NCI-H2196 (cell line): ENCODE measurements at regions not wholly inside any gene's neighbourhood (a gene's known extent, or its start where the extent isn't known, plus 50 kb on each side); places are given as distances from the start of the nearest gene placed in this dataset.

Experiments
- DNase-seq: peaks from one replicate; lab custom pipeline; 2025; ENCODE audit not compliant: unreplicated experiment; lab: John Stamatoyannopoulos, UW

DNA sequence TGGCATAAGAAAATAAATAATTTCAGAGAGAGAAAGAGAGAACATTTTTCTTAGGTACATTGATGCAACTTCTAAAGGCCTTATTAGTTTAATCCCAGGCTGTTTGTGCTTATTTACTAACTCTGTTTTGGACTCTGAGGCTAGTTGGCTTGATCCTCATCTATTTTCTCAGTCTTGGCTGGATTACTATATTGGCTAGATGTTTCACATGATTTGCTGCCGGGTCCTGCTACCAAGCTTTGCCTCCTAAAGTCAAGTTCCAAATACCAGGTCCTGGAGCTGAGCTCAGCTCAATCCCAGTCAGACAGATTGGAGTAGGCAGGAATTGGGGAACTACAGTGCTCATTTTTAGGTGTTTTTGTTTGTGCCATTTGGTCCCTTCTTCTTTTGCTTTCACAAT lies 340.8 kb downstream of the BCAT1 start:
- no peak for DNase-seq

DNA sequence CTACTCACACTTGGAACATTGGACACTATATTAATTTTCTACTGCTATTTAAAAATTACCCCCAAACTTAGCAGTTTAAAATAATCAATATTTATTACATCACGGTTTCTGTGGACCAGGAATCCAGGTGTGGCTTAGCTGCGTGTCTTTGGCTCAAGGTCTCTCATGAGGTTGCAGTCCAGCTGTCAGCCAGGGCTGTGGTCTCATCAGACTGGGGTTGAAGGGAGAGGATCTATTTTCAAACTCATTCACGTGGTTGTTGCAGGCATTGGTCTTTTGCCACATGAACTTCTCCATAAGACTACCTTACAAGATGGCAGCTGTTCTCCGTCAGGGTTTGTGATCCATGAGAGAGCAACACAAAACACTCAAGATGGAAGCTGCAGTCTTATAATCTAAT lies 343.0 kb downstream of the BCAT1 start:
- no peak for DNase-seq

DNA sequence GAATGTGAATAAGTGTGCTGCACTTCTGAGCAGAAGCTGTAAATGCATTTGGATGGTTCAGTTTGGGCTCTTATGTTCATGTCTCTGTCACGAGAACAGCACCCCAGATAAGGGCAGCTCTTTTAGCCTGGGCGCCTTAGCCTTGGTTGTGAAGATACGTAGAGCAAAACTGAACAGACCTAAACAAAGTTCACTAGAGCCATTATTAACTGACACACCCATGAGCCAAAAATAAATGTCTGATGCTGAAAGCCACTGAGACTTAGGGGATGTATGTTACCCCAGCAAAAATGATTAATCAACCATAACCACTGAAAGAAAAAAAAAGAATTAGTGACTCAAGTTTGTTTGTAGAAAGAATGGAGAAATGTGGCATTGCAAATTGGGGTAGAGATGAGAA lies 343.4 kb downstream of the BCAT1 start:
- DNase-seq = no peak

DNA sequence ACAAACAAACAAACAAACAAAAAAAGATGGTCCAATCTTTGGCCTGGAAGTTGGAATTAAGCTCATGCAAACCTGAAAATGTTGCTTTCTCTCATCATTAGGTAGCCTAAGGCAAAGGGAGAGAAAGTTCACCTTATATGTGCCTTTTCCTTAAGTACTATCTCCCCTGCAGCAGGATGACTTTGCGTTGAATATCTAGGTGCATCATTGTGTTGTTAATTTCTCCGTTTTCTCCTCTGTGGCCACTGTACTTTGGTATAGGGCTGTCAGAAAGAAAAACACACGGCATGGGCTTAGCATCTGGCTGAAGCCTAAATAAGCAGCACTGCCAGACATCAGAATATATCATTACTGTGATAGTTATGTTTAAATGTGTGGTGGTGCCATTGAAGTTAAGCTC lies 345.5 kb downstream of the BCAT1 start:
- DNase-seq = no peak

DNA sequence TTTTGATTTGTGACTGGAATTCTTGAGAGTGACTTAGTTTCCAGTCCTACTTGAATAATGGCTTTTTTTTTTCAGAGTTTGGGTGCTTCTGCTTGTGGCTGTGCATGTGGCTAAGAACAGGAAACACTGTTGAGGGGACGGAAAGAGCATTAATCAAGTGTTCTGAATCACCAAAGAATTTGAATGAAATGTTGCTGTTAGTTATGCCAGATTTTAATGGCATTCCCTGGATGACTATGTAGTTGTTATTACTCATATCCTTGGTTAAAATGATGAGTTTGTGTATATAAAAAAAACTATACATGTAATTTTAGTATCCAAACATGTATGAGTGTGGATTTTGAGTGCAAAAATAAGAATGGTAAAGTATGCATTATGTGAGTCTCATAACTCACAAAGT lies 347.9 kb downstream of the BCAT1 start:
- DNase-seq = no peak

DNA sequence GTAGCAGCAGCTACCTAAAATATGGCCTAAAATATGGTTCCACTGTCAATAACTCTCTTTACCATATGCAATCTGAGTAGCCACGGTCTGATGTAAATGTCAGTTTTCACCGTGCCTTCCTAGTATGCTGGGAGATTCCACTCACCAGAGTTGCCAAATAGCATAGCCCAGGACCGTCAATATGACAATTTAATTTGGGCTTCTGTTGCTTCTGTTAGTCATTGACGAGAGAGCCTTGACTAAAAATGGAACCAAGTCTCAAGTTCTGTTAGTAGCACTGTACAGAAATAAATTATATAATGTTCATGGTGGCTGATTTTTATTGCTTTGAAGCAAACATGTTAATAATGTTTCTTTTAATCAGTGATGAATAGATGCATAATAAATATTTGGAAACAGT lies 348.4 kb downstream of the BCAT1 start:
- DNase-seq = no peak

DNA sequence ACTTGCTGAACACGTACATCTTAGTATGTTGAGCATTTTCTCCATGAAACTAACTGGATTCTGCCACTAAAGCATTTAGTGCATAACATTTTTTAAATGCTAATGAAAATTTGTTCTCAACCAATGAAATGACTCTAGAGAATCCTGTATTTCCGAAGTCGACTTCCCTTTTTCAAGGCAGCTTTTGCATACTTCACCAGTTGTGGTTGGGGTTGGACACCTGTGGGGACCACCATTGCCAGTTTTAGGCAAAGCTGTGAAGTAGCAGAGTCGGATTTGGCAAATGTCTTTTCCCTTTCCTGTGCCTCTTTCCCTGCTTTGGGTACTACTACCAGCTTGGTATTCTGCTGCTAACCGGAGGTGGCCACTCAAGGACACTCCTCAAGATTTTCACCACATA lies 349.2 kb downstream of the BCAT1 start:
- no peak for DNase-seq

DNA sequence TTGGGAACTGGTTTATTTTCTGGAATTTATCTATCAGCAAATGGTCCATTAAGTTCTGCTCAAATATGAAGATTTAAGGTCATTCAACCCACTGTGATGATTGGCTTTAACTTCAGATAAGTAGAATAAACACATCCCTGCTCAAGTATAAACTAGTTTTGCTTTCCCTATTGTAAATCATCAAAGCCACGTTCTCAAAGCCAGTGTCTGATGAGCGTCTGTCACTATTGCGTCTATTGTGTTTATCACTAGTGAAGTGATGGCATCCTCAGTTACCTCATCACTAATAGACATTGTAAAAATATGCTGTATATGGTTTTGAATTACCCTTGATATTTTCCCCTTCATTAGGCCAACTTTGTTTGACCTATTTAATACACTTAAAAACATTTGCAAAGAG lies 351.3 kb downstream of the BCAT1 start:
- no peak for DNase-seq

DNA sequence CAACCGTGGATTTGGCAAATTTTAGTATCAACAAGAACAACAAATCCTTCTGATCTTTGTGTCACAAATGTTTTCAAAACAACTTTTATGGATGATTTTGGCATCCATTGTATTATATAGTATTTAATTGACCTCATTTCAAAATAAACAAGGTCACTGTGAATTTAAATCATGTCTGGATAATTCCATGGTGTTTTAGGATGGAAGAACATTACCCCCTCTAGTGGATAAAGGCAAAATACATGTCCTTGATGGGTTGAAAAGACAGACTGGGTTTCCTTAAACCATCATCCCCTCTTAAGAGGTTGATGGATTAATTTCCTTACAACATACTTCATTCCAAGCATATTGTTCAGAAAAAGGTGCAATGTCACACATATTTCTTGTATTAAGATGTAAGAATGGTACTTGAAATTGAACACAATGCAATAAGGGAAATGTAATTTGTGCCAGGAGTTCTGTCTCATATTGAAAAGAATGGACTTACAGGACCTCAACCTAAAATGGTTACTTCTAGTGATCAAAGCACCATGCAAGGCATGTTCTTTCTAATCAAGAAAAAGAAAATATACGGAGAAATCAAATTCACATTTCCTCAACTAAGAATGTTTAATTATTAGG lies 352.0 kb downstream of the BCAT1 start:
- DNase-seq = peak; percentile 73

DNA sequence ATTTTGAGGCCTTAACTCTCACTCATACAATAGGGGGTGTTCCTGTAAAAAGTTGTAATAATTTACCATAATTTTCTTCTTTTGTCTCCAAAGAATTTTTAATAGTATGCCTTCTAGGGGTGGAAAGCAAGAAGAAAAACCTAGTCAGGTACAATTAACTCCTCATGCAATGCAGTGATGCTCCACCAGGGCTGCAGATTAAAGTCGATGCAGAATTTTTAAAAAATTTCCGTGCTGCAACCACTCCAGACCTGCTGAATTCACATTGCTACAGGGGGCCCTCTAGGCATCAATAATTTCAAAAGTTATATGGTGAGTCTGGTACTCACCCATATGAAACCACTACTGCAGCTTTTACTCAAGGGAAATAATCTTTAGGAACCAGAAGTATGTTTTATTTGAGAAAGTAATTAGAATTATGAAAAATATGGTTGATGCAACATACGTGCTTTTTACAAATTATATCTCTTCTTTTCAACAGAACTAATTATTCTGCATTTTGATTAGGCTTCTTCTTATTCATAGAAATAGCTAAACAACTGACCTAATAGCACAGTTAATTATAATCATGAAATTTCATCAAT lies 353.2 kb downstream of the BCAT1 start:
- no peak for DNase-seq

DNA sequence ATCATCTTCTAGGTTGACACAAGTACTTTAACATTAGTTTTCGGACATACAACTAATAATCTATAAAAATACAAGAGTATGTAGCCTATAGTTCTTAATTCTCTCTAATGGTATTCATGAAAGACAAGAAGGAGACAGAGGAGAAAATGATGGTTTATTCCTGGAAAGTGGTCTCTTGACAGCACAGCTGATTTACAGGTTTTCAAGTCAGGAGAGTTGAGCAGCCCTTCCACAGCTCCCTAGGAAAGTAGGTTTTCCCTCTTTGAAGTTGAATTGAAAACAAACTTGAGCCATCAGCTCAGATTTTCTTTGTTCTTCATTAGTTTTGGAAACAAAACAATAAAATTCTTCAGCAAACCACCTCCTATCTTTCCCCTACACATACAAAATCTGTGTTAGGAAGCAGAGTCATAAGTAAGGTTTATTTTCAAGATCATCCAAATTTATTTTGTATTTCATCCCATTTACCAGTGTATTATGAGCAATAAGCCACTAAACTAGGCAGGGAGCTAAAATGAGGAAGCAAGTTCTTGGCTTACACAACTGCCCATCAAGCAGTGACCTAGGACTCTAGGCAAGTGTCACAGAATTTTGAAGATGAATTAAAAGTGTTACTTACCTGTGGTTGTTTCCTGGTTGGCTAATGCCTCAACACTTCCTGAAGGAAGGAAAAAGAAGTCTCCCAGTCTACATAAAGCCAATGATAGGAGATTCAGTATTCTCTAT lies 357.0 kb downstream of the BCAT1 start:
- no peak for DNase-seq

DNA sequence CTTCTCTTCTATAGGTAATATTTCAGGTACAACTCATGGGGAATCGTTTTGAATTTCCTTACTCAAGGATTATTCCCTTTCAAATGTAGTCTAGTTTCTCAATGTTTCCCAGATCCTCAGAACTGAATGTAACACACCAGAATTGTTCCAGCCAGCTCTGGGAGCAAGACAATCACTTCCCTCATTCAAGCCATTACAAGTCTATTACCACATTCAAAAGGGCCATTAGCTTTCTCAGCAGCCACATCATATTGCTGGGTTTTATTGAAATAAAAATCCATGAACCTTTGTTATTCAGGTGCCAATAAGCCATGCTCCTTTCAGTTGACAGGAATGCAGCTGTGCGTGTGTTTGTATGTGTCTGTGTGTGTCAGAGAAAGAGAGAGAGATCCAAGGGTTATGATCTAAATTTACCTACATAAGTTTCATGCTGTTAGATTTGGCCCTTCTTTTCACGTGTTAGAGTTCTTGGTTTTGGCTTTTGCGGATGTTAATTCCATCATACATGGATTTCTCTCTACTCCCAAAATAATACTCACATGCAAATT lies 357.7 kb downstream of the BCAT1 start:
- DNase-seq = no peak

DNA sequence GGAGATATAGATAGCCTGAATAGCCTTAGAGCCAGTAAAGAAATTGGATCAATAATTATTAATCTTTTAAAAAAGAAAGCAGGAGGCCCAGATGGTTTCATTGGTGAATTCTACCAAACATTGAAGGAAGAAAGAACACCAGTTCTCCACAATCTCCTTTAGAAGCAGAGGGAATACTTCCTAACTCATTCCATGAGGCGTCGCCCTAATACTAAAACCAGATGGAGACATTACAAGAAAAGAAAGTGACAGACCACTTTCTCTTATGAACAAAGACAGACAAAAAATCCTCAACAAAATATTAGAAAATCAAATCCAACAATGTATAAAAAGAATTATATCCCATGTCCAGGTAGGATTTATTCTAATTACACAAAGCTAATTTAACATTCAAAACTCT lies 362.6 kb downstream of the BCAT1 start:
- DNase-seq = no peak

DNA sequence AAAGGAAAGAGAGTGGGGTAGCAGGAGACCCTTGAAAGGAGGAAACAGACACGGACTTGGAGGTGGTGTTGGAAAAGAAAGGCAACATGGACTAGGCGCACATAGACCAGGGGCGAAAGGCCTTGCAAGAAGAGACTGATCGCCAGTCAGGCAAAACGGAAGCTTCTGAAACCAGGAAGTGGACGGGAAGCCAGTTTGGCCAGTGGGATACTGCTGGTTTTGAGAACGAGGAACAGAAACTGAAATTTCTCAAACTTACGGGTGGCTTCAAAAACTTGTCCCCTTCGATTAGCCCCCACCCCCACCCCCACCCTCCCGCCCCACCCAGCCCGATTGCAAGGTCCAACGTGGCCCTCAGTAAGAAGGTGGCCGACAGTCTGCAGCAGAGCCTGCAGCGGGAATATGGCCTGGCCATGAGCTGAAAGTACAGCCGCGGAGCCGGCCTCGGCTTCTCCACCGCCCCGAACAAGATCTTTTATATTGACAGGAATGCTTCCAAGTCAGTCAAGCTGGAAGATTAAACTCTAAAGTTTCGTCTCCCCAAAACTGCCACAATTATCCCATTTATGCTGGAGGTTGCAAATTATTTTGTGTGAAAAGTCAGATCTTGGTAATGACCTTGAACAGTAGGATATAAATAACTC lies 364.7 kb downstream of the BCAT1 start:
- DNase-seq = no peak

DNA sequence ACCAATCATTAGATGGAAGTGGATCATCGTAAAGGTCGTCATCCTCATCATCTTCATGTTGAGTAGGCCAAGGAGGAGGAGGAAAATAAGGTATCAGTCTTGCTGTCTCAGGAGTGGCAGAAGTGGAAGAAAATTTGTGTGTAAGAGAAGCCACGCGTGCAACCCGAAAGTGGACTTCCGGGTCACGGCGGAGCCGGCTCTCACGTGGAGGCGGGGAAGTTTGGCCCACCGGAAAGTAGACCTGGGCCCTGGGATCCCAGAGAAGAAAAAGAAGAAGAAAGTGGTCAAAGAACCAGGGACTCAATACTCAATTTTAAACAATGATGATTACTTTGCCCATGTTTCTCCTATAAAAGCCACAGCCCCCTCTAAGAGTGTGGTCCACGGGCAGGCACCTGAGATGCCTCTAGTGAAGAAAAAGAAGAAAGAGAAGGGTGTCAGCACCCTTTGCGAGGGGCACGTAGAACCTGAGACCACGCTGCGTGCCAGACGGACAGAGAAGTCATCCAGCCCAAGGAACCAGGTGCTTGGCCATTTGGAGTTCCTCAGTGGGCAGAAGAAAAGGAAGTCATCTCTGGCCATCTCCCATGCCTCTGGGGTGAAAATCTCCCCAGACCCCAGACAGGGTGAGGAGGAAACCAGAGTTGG lies 365.8 kb downstream of the BCAT1 start:
- DNase-seq = no peak

DNA sequence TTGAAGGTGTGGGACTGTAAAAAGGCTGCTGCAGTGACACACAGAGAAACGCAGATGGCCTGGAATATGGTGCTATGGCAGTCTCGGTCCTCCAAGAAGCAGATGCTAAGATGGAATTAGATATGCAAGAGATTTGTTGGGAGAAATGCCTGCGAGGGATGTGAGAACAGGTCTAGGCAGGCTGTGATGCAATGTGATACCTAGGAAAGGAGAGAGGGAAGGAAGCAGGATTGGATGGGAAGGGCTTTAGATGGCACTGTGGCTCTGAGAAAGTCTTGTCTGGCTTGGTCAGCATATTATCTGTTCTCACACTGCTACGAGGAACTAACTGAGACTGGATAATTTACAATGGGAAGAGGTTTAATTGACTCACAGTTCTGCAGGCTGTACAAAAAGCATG lies 374.4 kb downstream of the BCAT1 start:
- DNase-seq = no peak

DNA sequence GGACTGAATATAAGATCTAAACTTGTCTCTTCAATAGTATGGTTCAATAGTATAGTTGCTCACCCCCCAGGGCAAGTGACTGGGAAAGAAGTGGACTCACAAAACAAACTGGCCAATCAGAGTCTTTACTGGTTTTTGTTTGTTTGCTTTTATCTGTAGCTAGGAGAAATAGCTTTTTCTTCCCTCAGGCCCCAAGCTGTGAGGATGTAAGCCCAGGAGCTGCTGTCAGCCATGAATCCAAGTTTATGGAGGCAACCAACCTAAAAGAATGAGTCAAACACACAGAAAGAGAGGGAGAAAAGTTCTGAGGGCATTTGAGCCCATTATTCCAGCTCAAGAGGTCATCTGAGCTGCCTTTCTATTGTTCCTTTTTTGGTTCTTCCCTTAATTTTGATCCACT lies 375.3 kb downstream of the BCAT1 start:
- DNase-seq = no peak

DNA sequence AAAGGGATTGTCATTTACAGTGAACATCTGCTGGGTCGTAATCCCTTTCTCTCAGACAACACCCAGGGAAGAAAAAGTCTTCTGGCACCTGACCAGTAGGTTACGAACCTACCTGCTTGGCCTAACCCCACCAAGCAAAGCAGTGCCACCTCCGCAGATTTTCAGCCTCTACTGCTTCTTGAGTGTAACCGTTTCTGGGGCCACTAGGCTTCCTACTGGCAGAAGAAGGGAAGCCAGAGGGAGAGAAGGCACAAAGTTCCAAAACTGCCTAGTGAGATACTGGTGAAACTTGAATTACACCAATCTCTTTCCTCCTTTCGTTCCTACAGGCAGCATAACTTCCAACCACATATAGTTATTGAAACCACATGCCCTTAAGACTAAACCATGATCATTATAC lies 383.6 kb downstream of the BCAT1 start:
- no peak for DNase-seq

DNA sequence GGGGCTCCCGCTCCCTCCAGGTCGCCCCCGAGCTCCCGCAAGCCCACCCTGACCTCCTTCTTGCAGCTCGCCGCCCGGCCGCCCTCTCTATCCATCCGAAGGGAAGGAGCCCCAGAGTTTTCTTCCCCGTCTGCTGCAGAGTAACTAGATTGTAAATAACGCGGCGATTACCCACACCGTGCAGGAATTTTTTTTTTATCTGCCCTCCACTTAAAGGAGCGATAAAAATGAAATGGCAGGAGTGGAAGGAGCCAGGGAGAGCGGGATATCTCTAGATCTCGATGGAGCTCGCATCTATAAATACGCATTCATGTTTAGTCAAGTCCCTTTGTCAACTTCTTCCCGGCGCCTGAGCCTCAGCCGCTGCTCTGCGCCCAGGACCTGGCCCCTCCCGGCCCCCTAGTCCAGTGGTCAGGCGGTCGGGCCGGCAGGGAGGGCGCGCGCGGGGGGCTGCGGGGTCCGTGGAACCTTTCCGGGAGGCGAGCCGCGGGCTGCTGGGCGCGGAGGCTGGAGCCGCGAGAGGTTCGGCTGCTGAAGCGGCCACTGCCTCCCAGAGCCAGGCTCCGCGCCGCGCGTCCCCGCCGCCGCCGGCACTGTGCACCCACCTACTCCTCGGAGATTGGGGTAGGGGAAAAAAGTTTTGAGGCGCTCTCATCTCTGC lies 386.0 kb downstream of the BCAT1 start:
- DNase-seq = peak; percentile 63

DNA sequence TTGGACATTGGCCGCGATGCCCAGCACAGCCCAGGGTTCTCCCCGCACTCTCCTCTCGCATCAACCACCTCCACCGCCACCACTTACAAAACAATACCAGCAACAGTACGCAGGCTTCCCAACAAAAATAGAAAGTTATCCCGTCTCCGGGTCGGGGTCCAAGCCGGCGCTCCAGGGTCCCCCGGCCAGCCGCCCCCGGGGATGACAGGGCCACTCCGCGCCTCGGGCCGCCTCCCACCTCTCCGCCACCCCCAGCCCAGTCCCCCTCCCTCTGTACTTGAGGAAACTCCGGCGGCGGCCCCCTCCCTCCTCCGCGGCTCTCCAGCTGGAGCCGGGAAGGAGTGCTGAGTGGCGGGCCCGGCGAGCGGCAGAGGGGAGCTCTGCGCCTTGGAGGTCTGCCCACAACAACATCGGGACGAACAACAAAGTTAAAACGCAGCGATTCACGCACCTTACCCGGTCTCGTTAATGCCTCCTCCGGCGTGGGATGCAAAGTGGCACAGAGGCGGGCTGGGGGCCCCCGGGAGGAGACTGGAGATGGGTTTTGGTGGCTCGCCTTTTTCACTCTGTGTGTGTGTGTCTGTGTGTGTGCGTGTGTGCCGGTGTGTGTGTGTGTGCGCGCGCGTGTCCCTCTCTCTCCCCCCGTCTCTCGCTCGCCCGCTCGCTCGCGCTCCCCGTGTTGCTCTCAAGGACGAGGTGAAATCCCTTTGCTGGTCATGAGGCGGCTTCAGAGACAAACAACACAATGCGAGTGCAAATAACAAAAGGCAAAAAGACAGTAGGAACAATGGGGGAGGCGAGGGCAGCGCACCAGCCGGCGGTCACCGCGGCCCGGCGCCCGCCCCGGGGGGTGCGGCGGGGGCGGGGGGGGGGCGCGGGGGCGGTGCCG lies 386.8 kb downstream of the BCAT1 start:
- DNase-seq = peak; percentile 74
